Lung (tissue), 11 donors: ENCODE measurements at regions not wholly inside any gene's neighbourhood (a gene's known extent, or its start where the extent isn't known, plus 50 kb on each side); places are given as distances from the start of the nearest gene placed in this dataset.

Experiments
- ATAC-seq: fragments of 200-7000 bp; cut with Tn5 transposase; one replicate; pipeline ENCODE4 v1.9.1; 2020; ENCODE audit warnings: moderate number of reproducible peaks; ENCODE audit not compliant: insufficient read depth, low FRiP score
- DNase-seq, 3 donors: peaks; one replicate each; pipeline ENCODE4 v3.0.0-alpha.2; 2013 to 2017
- H3K27ac ChIP-seq, 2 donors: one replicate each; pipeline ENCODE4 v1.5.1; 2013; ENCODE audit warnings: mild to moderate bottlenecking in 2 of 2, moderate library complexity in 2 of 2, control low read depth in 1 of 2, inconsistent platforms in 1 of 2, low read depth in 1 of 2, low read length in 1 of 2
- H3K27me3 ChIP-seq, 3 donors: one replicate each; pipeline ENCODE4 v1.5.1; 2013; ENCODE audit warnings: low read length in 2 of 3; ENCODE audit not compliant: control insufficient read depth in 3 of 3, insufficient read depth in 3 of 3
- H3K36me3 ChIP-seq, 4 donors: one replicate each; pipeline ENCODE4 v1.5.1; 2013; ENCODE audit warnings: low read length in 4 of 4, mild to moderate bottlenecking in 1 of 4, moderate library complexity in 1 of 4; ENCODE audit not compliant: control insufficient read depth in 4 of 4, insufficient read depth in 4 of 4
- H3K4me1 ChIP-seq, 5 donors: one replicate each; pipeline ENCODE4 v1.5.1; 2013; ENCODE audit warnings: low read length in 5 of 5, mild to moderate bottlenecking in 2 of 5, moderate library complexity in 1 of 5; ENCODE audit not compliant: control insufficient read depth in 5 of 5, insufficient read depth in 5 of 5
- H3K4me3 ChIP-seq: one replicate; pipeline ENCODE4 v1.5.1; 2013; ENCODE audit warnings: mild to moderate bottlenecking, control low read depth, moderate library complexity
- H3K9ac ChIP-seq, 2 donors: one replicate each; pipeline ENCODE4 v1.5.1; 2013; ENCODE audit warnings: low read length in 2 of 2, control low read depth in 1 of 2; ENCODE audit not compliant: insufficient read depth in 1 of 2
- H3K9me3 ChIP-seq, 4 donors: one replicate each; pipeline ENCODE4 v1.5.1; 2013; ENCODE audit warnings: low read length in 3 of 4, mild to moderate bottlenecking in 1 of 4, moderate library complexity in 1 of 4; ENCODE audit not compliant: control insufficient read depth in 4 of 4, insufficient read depth in 3 of 4
- WGBS, 2 donors: extraction: QIAGEN DNeasy Blood & Tissue Kit; methylation state at CpG; one replicate each; pipeline ENCODE4 v1.1.7; 2013; 5-methylcytosine and 5-hydroxymethylcytosine counted together
- TF ChIP-seq, protein P1 (sequence below): IDR thresholded peaks from 2 replicates; pipeline ENCODE4 v1.5.1; 2012; ENCODE audit warnings: mild to moderate bottlenecking; ENCODE audit errors: control extremely low read depth, extremely low read depth
- donor health status: control.
- donor health status: control.
- donor health status: Bipolar disorder and iron deficiency.
- donor health status: healthy.
- donor health status: DM: yes; HTN: yes; CAD: no.

DNA sequence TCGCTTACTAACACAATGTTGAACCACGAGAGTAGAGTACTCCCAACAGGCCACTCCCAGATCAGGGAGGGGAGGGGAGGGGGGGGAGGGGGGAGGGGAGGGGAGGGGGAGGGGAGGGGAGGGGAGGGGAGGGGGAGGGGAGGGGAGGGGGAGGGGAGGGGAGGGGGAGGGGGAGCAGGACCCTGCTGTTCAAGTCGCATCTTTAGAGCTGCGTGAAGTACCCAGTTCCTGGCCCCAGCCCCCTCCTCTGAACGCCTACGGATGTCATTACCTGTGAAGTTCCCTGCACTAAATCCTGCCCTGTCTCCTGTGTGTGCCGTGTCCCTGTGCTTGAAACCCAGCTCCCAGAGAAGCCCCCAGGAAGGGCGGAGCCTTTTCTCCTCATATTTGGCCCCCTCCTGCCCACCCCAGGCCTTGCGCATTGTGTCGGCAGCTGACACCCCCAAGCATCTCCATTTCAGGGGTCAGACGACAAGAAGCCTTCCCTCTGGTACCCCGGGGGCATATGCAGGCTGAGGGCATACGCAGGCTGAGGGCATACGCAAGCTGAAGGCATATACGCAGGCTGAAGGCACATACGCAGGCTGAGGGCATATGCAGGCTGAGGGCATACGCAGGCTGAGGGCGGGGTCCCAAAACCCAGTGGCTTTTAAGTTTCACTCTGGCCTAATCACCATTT is 330.2 kb downstream of the C16orf95 start:
- TF ChIP-seq, protein P1, sequence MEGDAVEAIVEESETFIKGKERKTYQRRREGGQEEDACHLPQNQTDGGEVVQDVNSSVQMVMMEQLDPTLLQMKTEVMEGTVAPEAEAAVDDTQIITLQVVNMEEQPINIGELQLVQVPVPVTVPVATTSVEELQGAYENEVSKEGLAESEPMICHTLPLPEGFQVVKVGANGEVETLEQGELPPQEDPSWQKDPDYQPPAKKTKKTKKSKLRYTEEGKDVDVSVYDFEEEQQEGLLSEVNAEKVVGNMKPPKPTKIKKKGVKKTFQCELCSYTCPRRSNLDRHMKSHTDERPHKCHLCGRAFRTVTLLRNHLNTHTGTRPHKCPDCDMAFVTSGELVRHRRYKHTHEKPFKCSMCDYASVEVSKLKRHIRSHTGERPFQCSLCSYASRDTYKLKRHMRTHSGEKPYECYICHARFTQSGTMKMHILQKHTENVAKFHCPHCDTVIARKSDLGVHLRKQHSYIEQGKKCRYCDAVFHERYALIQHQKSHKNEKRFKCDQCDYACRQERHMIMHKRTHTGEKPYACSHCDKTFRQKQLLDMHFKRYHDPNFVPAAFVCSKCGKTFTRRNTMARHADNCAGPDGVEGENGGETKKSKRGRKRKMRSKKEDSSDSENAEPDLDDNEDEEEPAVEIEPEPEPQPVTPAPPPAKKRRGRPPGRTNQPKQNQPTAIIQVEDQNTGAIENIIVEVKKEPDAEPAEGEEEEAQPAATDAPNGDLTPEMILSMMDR, result no peak
- DNase-seq, result no peak
- Histone ChIP-seq H3K4me3 (no peak overlapping the region), H3K27ac (no peak overlapping the region), H3K4me1 (no peaks in the 10 kb centered on the region), H3K9me3 (no peaks in the 10 kb centered on the region), H3K9ac (no peak overlapping the region), H3K36me3 (no peaks in the 10 kb centered on the region), H3K27me3 (no peaks in the 10 kb centered on the region)
- WGBS, 2 donors, result 87 to 91% methylated on average over 18 of the region's 18 CpGs
- ATAC-seq, result no peak

GRCh38 chr16:86987746-86988670 is 329.2 kb downstream of the C16orf95 start:
- H3K9me3 ChIP-seq, result peaks cover 0 to 3% (median 0%) of the 10 kb centered on the region in 4 donors
- WGBS, 2 donors, result 83 to 87% methylated on average over 31 of the region's 31 CpGs
- ATAC-seq (no peak), DNase-seq (no peak)
- no peaks in the 10 kb centered on the region for H3K36me3 ChIP-seq
- no peaks in the 10 kb centered on the region for H3K27me3 ChIP-seq
- H3K4me1 ChIP-seq, result no peaks in the 10 kb centered on the region
- H3K9ac ChIP-seq, result no peak overlapping the region
- no peak overlapping the region for H3K27ac ChIP-seq
- TF ChIP-seq, protein P1, result no peak
- H3K4me3 ChIP-seq, result no peak overlapping the region

DNA sequence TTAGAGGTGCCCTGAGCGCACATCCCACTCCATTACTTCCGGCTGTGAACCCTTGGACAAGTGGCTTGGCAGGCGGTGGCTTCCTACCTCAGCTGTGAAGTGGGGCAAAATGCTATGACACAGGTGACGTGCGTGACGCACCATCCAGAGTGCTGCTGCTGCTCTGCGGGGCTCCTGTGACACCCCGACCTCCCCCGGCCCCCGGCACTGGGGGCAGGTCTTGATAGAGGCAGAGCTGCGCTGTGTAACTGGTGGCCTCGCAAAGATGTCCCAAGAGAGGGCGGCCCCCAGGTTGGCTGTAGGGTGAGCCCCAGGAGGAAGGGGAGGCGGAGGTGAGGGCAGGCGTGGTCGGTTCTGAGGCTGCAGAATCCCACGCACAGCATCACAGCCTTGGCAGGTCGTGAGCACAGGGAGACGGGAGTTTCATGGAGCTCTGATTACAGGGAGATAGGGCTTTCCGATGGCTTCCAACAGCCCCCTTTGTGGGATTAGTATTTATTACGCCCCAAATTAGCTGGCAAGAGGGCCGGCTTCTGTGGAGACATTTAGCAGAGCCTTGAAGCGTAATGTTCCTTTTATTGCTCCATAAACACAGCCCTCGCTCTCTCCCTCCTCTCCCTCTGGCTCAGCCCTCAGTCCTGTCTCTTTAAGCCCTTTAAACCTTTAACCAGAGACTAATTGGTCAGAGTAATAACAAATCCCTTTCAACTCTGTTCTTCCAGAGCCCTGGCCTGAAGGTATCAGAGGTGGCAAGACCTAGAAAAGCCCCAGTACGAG is 328.1 kb downstream of the C16orf95 start:
- no peak for ATAC-seq
- peaks cover under 1 to 5% (median 2%) of the 10 kb centered on the region in 3 donors for H3K27me3 ChIP-seq
- no peaks in the 10 kb centered on the region for H3K4me1 ChIP-seq
- H3K36me3 ChIP-seq, result no peaks in the 10 kb centered on the region
- no peak overlapping the region for H3K27ac ChIP-seq
- H3K9me3 ChIP-seq, result peaks cover 0 to 3% (median 0%) of the 10 kb centered on the region in 4 donors
- no peak for DNase-seq
- WGBS, 2 donors, result 85 to 95% methylated on average over 25 of the region's 25 CpGs
- TF ChIP-seq, protein P1, result no peak
- H3K4me3 ChIP-seq, result no peak overlapping the region
- H3K9ac ChIP-seq, result no peak overlapping the region
